Neural cell (in vitro differentiated cells): ENCODE measurements at regions not wholly inside any gene's neighbourhood (a gene's known extent, or its start where the extent isn't known, plus 50 kb on each side); places are given as distances from the start of the nearest gene placed in this dataset.

ENCODE experiments used
- H2AFZ ChIP-seq: fragments of 200-600, 300-800 bp; sonication (generic), shearing (Covaris generic); 2 replicates; pipeline ENCODE4 v1.6.0; 2014; ENCODE audit warnings: low read depth, mild to moderate bottlenecking, antibody characterized with exemption, low read length, moderate library complexity
- H3F3A ChIP-seq: fragments of 200-600 bp; shearing (Covaris generic); 2 replicates; pipeline ENCODE4 v1.6.1; 2016; ENCODE audit warnings: mild to moderate bottlenecking, moderate library complexity, mixed read lengths, antibody characterized with exemption, low read length; ENCODE audit not compliant: insufficient read depth, poor library complexity, severe bottlenecking
- H3K27ac ChIP-seq: fragments of 200-600, 300-800 bp; sonication (generic), shearing (Covaris generic); 2 replicates; pipeline ENCODE4 v1.5.1; 2014; ENCODE audit warnings: mild to moderate bottlenecking, low read length, moderate library complexity
- H3K27me3 ChIP-seq: fragments of 300-800, 200-600 bp; sonication (generic), shearing (Covaris generic); 2 replicates; pipeline ENCODE4 v1.6.0; 2014; ENCODE audit warnings: mild to moderate bottlenecking, low read depth, low read length, moderate library complexity; ENCODE audit not compliant: insufficient read depth
- H3K36me3 ChIP-seq: fragments of 300-800, 200-600 bp; sonication (generic), shearing (Covaris generic); 2 replicates; pipeline ENCODE4 v1.5.1; 2014; ENCODE audit warnings: mild to moderate bottlenecking, antibody characterized with exemption, low read length, moderate library complexity; ENCODE audit not compliant: insufficient read depth
- H3K4me2 ChIP-seq: fragments of 300-800, 200-600 bp; sonication (generic), shearing (Covaris generic); 2 replicates; pipeline ENCODE4 v1.6.0; 2014; ENCODE audit warnings: mild to moderate bottlenecking, low read length
- H3K4me3 ChIP-seq: fragments of 300-800, 200-600 bp; sonication (generic), shearing (Covaris generic); 2 replicates; pipeline ENCODE4 v1.5.1; 2014; ENCODE audit warnings: mild to moderate bottlenecking, low read length, moderate library complexity
- H3K79me2 ChIP-seq: fragments of 200-600 bp; shearing (Covaris generic); replicated peaks from 2 replicates; pipeline ENCODE4 v1.6.0; 2014; ENCODE audit warnings: mild to moderate bottlenecking, low read length, moderate library complexity; ENCODE audit not compliant: insufficient read depth
- H3K9ac ChIP-seq: fragments of 300-800, 200-600 bp; sonication (generic), shearing (Covaris generic); 2 replicates; pipeline ENCODE4 v1.6.1; 2016; ENCODE audit warnings: mild to moderate bottlenecking, low read length, mixed read lengths
- H3K9me2 ChIP-seq: fragments of 200-600 bp; shearing (Covaris generic); 2 replicates; pipeline ENCODE4 v1.6.1; 2016; ENCODE audit warnings: mild to moderate bottlenecking, low read length, mixed read lengths; ENCODE audit not compliant: insufficient read depth
- H3K9me3 ChIP-seq: fragments of 200-600, 300-800 bp; sonication (generic), shearing (Covaris generic); 2 replicates; pipeline ENCODE4 v1.6.1; 2016; ENCODE audit warnings: mild to moderate bottlenecking, mixed run types, low read length, moderate library complexity, mixed read lengths
- H4K20me1 ChIP-seq: fragments of 200-600 bp; shearing (Covaris generic); 2 replicates; pipeline ENCODE4 v1.6.1; 2016; ENCODE audit warnings: mild to moderate bottlenecking, mixed run types; ENCODE audit not compliant: insufficient read depth
- EP300 ChIP-seq: fragments of 450-650 bp; conservative IDR thresholded peaks from 2 replicates; pipeline ENCODE4 v1.6.1; 2014; ENCODE audit warnings: antibody characterized with exemption, mild to moderate bottlenecking, moderate library complexity; ENCODE audit not compliant: poor library complexity, severe bottlenecking
- EZH2 ChIP-seq: fragments of 200-600, 300-800 bp; shearing (Covaris generic), sonication (generic); IDR thresholded peaks from 2 replicates; pipeline ENCODE4 v1.6.1; 2014; ENCODE audit warnings: antibody characterized with exemption, low read length, borderline replicate concordance, mild to moderate bottlenecking; ENCODE audit not compliant: insufficient read depth, poor library complexity, severe bottlenecking
- MXI1 ChIP-seq: fragments of 450-650 bp; conservative IDR thresholded peaks from 2 replicates; pipeline ENCODE4 v1.6.1; 2014; ENCODE audit warnings: antibody characterized with exemption, mild to moderate bottlenecking; ENCODE audit not compliant: poor library complexity, severe bottlenecking
- POLR2AphosphoS5 ChIP-seq: IDR thresholded peaks from 2 replicates; pipeline ENCODE4 v1.6.1; 2012
- RAD21 ChIP-seq: fragments of 450-650 bp; conservative IDR thresholded peaks from 2 replicates; pipeline ENCODE4 v1.6.1; 2014; ENCODE audit warnings: antibody characterized with exemption, mild to moderate bottlenecking, moderate library complexity
- REST ChIP-seq: IDR thresholded peaks from 2 replicates; pipeline ENCODE4 v1.6.1; 2012; ENCODE audit warnings: borderline replicate concordance
- SMC3 ChIP-seq: fragments of 450-650 bp; conservative IDR thresholded peaks from 2 replicates; pipeline ENCODE4 v1.6.1; 2014; ENCODE audit warnings: antibody characterized with exemption, mild to moderate bottlenecking, moderate library complexity; ENCODE audit not compliant: poor library complexity
- TAF1 ChIP-seq: IDR thresholded peaks from 2 replicates; pipeline ENCODE4 v1.6.1; 2012; ENCODE audit warnings: low read depth
- TF ChIP-seq, protein P1 (sequence below): fragments of 450-650 bp; IDR thresholded peaks from 2 replicates; pipeline ENCODE4 v1.5.1; 2014; ENCODE audit warnings: antibody characterized with exemption, mild to moderate bottlenecking, moderate library complexity; ENCODE audit not compliant: poor library complexity, severe bottlenecking

DNA sequence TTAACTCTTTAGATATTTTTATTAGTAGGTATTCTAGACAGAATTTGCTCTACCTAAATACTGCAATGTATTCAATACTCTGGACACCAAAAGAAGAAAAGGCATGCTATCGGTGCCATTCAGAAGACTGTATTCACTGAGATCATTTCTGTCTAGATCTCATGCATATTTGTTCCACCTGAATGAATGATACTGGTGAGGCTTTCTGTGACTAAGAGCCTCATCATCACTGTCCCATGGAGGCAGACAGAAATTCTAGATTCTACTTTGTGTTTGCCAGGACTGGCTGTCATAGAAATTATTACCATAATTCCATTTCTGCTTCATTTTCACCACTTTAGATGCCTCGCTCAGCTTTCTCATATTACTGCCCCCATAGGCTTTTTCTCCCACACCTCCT is 340.7 kb downstream of the MBD2 start:
- H3K27ac ChIP-seq: no peak overlapping the region
- H3K79me2 ChIP-seq: no peaks in the 10 kb centered on the region
- H2AFZ ChIP-seq: no peak overlapping the region
- no peak overlapping the region for H3K9ac ChIP-seq
- no peaks in the 10 kb centered on the region for H3K9me2 ChIP-seq
- H3K27me3 ChIP-seq: no peaks in the 10 kb centered on the region
- H3K9me3 ChIP-seq: no peaks in the 10 kb centered on the region
- H3K4me3 ChIP-seq: no peak overlapping the region
- TF ChIP-seq MXI1 (no peak), EP300 (no peak), RAD21 (no peak), EZH2 (no peak), REST (no peak), SMC3 (no peak), POLR2AphosphoS5 (no peak)
- TF ChIP-seq, protein P1, sequence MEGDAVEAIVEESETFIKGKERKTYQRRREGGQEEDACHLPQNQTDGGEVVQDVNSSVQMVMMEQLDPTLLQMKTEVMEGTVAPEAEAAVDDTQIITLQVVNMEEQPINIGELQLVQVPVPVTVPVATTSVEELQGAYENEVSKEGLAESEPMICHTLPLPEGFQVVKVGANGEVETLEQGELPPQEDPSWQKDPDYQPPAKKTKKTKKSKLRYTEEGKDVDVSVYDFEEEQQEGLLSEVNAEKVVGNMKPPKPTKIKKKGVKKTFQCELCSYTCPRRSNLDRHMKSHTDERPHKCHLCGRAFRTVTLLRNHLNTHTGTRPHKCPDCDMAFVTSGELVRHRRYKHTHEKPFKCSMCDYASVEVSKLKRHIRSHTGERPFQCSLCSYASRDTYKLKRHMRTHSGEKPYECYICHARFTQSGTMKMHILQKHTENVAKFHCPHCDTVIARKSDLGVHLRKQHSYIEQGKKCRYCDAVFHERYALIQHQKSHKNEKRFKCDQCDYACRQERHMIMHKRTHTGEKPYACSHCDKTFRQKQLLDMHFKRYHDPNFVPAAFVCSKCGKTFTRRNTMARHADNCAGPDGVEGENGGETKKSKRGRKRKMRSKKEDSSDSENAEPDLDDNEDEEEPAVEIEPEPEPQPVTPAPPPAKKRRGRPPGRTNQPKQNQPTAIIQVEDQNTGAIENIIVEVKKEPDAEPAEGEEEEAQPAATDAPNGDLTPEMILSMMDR: no peak
- no peaks in the 10 kb centered on the region for H3F3A ChIP-seq
- no peaks in the 10 kb centered on the region for H3K36me3 ChIP-seq
- H3K4me2 ChIP-seq: no peak overlapping the region
- H4K20me1 ChIP-seq: no peaks in the 10 kb centered on the region

DNA sequence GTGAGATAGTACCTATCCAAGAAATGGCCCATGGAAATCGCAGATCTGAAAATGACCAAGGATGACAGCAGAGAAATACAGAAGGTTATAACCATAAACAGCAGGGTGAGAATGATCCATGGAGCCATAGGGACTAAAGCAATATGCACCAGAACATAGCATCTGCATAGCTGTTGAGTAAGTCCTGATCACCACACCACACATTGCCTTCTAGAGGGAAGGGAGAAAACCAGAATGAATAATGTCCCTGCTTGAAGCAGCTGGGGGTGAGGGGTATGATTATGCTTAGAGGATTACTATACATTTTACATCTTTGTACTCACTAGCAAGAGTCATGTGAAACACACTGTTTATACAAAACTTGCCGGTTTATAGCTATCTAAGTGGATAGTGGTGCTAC is 350.4 kb downstream of the MBD2 start:
- Histone ChIP-seq H4K20me1 (no peaks in the 10 kb centered on the region), H3K36me3 (no peaks in the 10 kb centered on the region), H3K9me2 (no peaks in the 10 kb centered on the region), H3K27ac (no peak overlapping the region), H3K4me3 (no peak overlapping the region), H3K27me3 (no peaks in the 10 kb centered on the region), H3K79me2 (no peaks in the 10 kb centered on the region), H3K4me2 (no peak overlapping the region), H3K9ac (no peak overlapping the region), H3F3A (no peaks in the 10 kb centered on the region), H3K9me3 (no peaks in the 10 kb centered on the region), H2AFZ (no peak overlapping the region)
- TF ChIP-seq EP300 (no peak), TAF1 (no peak), RAD21 (no peak), MXI1 (no peak), EZH2 (no peak), SMC3 (no peak), POLR2AphosphoS5 (no peak)
- TF ChIP-seq, protein P1: no peak
